ENCODE measurements at regions not wholly inside any gene's neighbourhood (a gene's known extent, or its start where the extent isn't known, plus 50 kb on each side); places are given as distances from the start of the nearest gene placed in this dataset.

- TF ChIP-seq POLR2AphosphoS5 (IDR thresholded peaks at IDR 0.05) (no peak), CTCF (IDR thresholded peaks at IDR 0.05) (no peak), POLR2A (IDR thresholded peaks at IDR 0.05) (no peak)
Measured at GRCh38 chr6:84623956-84624680, 140.3 kb downstream of the TBX18 start.

Data from gastroesophageal sphincter (tissue), 3 donors.